Lower leg skin (tissue), 3 donors: ENCODE measurements at regions not wholly inside any gene's neighbourhood (a gene's known extent, or its start where the extent isn't known, plus 50 kb on each side); places are given as distances from the start of the nearest gene placed in this dataset.

Experiments
- CTCF ChIP-seq, 3 donors: fragments of 450-650 bp; IDR thresholded peaks; one replicate each; pipeline ENCODE4 v1.5.1; 2016; ENCODE audit warnings: antibody characterized with exemption in 3 of 3, mild to moderate bottlenecking in 3 of 3, moderate library complexity in 2 of 3
- POLR2A ChIP-seq, 2 donors: fragments of 450-650 bp; IDR thresholded peaks; one replicate each; pipeline ENCODE4 v1.6.1; 2016 to 2017; ENCODE audit warnings: antibody characterized with exemption in 2 of 2, mild to moderate bottlenecking in 1 of 2, moderate library complexity in 1 of 2

- TF ChIP-seq POLR2A (IDR thresholded peaks at IDR 0.05) (no peak), CTCF (IDR thresholded peaks at IDR 0.05) (no peak)
Measured at GRCh38 chr15:87225436-87225835, 1031.1 kb downstream of the NTRK3 start.
